HG03342 (cell line): ENCODE measurements at regions not wholly inside any gene's neighbourhood (a gene's known extent, or its start where the extent isn't known, plus 50 kb on each side); places are given as distances from the start of the nearest gene placed in this dataset.
A peak's percentile ranks its signal among the peaks of the same experiment; 100 is the strongest.

Experiments used
- ATAC-seq: cut with Tn5 transposase; IDR thresholded peaks from one replicate; pipeline ENCODE4 v1.9.1; 2021; ENCODE audit warnings: mild to moderate bottlenecking, moderate library complexity; ENCODE audit not compliant: unreplicated experiment

DNA sequence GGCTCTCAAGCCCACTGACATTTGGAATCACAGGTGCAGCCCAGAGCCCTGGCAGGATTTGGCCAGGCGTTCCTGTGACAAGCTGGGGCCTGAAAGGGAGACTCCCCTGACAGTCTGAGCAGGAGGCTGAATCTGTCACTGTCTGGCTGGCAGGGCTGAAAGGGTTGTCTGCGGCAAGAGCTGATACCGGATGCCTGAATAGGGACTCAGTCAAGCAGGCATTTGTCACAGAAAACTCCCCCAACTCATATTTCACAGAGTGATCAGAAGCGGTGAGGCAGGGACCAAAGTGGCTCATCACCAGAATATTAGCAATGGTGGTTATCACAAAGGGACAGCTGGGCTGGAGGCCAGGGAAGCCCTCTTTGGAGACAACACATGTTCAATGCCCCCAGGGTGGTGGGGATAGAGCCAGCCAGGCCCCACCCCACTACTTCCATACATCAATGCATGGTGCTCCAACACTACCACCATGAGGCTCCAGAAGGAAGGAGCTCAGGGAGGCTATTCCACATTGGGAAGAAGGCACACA lies 295.5 kb downstream of the DTWD2 start:
- no peak for ATAC-seq

- ATAC-seq: peak; percentile 78
Observed at GRCh38 chr5:118687661-118688621, 300.4 kb downstream of the DTWD2 start.

- ATAC-seq: no peak
Observed at GRCh38 chr5:118687100-118687499, 301.2 kb downstream of the DTWD2 start.

GRCh38 chr5:118681655-118682054 lies 306.7 kb downstream of the DTWD2 start:
- no peak for ATAC-seq

DNA sequence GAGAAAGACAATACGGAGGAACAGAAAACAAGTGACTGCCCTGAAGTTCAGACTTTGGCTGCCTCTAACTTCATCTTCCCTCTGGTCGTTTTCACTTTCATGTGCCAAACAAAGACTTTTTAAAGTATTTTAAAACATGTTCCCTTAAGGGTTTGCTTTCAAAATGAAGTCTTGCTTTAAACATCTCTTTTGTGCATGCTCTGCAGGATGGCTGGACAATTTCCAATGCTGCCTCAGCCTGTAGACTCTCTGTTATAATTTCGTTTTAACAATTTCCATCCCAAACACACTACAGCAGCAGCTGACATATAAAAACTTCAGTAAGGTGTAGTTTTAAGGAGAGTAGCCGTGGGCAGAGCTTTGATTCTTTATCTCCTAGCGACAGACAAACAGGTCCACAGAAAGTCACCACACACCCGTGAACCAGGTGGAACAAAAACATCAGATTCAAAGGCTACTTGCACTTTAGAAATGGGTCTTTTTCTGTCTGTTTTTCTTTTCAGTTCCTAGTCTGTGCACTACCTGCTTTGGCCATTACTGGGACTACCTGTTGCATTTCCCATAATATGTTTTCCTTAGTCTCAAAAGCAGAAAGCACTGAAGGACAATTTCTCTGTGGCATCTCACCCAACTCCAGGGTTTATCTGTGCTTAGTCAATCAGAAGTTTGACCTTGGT lies 308.9 kb downstream of the DTWD2 start:
- no peak for ATAC-seq

- ATAC-seq: no peak
Observed at GRCh38 chr5:118678746-118679145, 309.6 kb downstream of the DTWD2 start.

GRCh38 chr5:118675247-118675646 lies 313.1 kb downstream of the DTWD2 start:
- no peak for ATAC-seq

DNA sequence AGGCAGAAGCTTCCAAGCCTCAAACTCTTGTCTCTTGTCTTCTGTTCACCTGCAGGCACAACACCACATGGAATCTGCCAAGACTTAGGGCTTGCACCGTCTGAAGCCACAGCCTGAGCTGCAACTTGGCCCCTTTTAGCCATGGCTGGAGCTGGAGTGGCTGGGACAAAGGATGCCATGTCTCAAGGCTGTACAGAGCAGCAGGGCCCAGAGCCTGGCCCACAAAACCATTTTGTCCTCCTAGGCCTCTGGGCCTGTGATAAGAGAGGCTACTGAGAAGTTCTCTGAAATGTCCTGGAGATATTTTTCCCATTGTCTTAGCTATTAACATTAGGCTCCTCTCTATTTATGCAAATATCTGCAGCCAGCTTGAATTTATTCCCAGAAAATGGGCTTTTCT lies 330.8 kb downstream of the DTWD2 start:
- no peak for ATAC-seq

GRCh38 chr5:118653872-118654271 lies 334.5 kb downstream of the DTWD2 start:
- ATAC-seq: no peak

- no peak for ATAC-seq
Observed at GRCh38 chr5:118653183-118653582, 335.2 kb downstream of the DTWD2 start.

- ATAC-seq: no peak
Observed at GRCh38 chr5:118651002-118651401, 337.3 kb downstream of the DTWD2 start.

GRCh38 chr5:118647587-118647986 lies 340.8 kb downstream of the DTWD2 start:
- no peak for ATAC-seq

DNA sequence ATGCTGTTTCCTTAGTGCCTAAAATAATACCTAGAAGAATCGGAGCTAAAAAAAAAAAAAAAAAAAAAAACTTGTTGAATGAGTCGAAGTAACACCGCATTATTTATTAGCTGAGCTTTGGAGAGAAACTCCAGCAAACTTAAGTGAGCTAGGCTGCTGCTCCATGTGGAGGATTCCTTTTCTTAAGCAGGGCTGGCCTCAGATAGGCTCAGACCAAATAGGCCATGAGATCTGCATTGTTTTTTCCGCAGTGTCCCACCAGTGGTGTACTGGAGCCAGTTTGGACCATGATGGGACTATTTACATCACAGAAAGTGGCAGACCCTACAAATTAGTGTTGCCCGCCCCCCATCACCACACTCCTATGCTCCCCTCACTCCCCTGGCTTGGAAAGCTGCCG lies 341.4 kb downstream of the DTWD2 start:
- no peak for ATAC-seq

DNA sequence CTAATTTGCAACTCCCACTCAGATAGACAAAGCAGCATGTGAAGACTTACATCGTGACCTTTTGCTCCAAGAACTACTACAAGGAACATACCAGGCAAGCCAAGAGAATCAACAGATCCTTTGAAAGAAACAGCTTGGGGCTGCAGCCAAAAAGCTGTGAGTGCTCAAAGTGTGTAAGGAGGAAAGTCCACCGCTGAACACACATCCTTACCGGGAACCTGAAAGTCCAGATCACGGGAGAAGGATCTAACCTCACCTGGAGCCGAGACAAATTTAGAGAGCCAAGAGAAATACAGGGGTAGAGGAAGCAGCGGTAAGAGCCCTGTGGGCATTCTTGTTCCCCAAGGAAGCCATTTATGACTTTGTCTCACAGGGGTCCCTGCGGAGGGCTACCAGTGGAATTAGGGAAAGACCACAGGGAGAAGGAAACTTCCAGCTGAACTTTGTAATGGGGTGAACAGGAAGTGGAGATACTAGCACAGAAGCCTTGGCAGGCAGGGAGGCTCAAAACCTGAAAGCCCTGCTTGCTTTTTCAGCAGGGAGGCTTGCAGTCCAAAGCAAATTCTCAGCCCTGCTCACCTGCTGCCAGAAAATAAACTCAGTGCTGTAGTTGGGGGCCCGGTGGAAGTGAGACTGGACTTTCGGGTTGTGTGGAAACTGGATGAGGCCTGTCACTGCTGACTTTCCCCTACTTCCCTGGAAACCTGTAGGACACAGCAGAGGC lies 350.2 kb downstream of the DTWD2 start:
- no peak for ATAC-seq

- no peak for ATAC-seq
Observed at GRCh38 chr5:118628660-118629354, 359.5 kb downstream of the DTWD2 start.

GRCh38 chr5:118620233-118620632 lies 368.1 kb downstream of the DTWD2 start:
- no peak for ATAC-seq

DNA sequence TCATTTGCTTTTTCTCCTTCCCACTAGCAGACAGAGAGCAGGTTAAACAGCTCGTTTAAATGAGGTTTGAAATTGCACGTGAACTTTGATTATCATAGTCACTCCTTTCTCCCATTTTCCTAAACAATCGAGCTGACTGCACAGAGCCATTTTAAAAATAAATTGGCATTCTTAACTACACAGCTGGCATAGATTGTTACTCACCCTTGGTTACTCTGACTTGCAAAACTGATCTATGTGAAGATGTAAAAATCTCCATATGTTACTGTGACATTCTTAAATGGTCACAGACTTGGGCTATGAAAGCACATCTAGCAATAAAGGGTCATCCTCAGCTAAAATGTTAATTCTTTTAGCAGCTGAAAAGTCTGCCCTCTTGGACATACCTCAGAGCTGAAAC lies 368.5 kb downstream of the DTWD2 start:
- no peak for ATAC-seq

DNA sequence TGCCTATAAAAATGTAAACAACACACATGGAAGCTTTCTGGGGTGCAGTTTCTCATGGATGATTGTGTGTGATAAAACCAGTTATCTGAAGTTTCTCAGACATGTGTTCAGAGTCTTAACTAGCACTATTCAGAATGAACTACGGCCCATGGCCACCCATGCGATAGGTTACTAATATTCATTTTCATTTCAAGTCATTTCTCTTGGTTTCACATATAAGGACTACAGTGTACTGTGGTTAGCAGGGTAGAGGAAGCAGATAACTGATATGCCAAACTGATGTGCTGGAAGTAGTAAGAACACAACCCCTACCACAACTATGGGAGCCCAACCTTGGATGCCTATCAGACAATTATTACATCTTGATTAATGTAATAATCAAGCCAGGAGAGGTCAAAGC lies 372.1 kb downstream of the DTWD2 start:
- ATAC-seq: peak; percentile 68

DNA sequence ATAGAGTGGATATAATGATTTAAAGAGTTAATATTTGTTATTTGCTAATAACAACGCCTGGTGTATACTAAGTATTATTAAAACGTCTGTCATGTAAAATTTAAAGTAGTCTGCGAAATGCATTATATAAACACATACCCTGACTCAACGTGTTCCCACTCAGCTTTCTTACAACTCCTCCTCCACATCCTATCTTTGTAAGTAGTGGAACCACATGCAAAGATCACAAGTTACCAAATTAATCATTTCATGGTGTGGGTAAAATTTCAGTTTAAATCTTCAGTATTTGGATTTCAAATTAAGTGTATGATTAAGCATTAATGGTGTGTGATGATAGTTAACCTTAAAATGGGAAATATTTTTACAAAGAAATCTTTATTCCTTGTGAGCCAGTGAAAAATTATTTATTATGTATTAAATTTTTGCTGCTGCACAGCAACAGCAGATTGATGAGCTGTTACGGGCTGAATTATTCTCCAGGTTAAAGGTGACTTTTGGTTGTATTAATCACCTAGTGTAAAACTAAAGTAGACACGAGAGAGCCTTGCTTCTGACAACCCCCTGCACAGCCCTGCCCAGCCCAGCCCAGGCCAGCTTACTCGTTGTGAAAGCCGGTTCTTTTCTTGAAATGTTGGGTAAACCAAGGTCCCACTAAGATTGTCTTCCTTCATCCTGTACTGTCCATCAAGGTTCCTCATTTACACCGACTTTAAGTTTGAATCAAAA lies 373.5 kb downstream of the DTWD2 start:
- ATAC-seq: no peak

- peak; percentile 50 for ATAC-seq
Observed at GRCh38 chr5:118611332-118611945, 376.9 kb downstream of the DTWD2 start.
